ENCODE measurements at regions not wholly inside any gene's neighbourhood (a gene's known extent, or its start where the extent isn't known, plus 50 kb on each side); places are given as distances from the start of the nearest gene placed in this dataset.

- Histone ChIP-seq H3K4me3 (ENCODE audit: low read length) (no peak overlapping the region), H4K20me1 (ENCODE audit: insufficient read depth, low read depth, low read length) (no peaks in the 10 kb centered on the region), H3K27me3 (ENCODE audit: low read length) (0 out of 2 replicates have a peak, but pooled peaks cover 3% of the 10 kb centered on the region), H3K9me2 (replicated peaks; ENCODE audit: insufficient read depth, low read length) (no peaks in the 10 kb centered on the region; the same call in 1 of the 2 replicates), H3K79me2 (ENCODE audit: low read length) (no peaks in the 10 kb centered on the region), H3K9me3 (ENCODE audit: low read length) (no peaks in the 10 kb centered on the region), H3K27ac (ENCODE audit: low read length) (no peak overlapping the region), H2AFZ (ENCODE audit: low read length) (no peak overlapping the region), H3K36me3 (ENCODE audit: insufficient read depth, low read length) (no peaks in the 10 kb centered on the region), H3K9ac (ENCODE audit: low read length) (no peak overlapping the region), H3K4me2 (ENCODE audit: low read depth, low read length, poor library complexity, severe bottlenecking) (no peak overlapping the region), H3K4me1 (ENCODE audit: low read length) (no peaks in the 10 kb centered on the region)
- DNase-seq: no peak
These were observed 236.7 kb upstream of the HS3ST5 start for GRCh38 chr6:114579486-114579885.

- Histone ChIP-seq H3K4me2 (ENCODE audit: low read depth, low read length, poor library complexity, severe bottlenecking) (no peak overlapping the region), H3K36me3 (ENCODE audit: insufficient read depth, low read length) (no peaks in the 10 kb centered on the region), H3K79me2 (ENCODE audit: low read length) (no peaks in the 10 kb centered on the region), H2AFZ (ENCODE audit: low read length) (no peak overlapping the region), H3K9me2 (replicated peaks; ENCODE audit: insufficient read depth, low read length) (no peaks in the 10 kb centered on the region), H3K27ac (ENCODE audit: low read length) (no peak overlapping the region), H3K27me3 (ENCODE audit: low read length) (0 out of 2 replicates have a peak, but pooled peaks cover 3% of the 10 kb centered on the region), H3K9me3 (ENCODE audit: low read length) (no peaks in the 10 kb centered on the region), H3K4me3 (ENCODE audit: low read length) (no peak overlapping the region), H4K20me1 (ENCODE audit: insufficient read depth, low read depth, low read length) (no peaks in the 10 kb centered on the region), H3K4me1 (ENCODE audit: low read length) (no peaks in the 10 kb centered on the region), H3K9ac (ENCODE audit: low read length) (no peak overlapping the region)
- no peak for DNase-seq
These were observed 234.3 kb upstream of the HS3ST5 start for GRCh38 chr6:114577109-114577508.

- DNase-seq: no peak
- Histone ChIP-seq H3K27me3 (ENCODE audit: low read length) (0 out of 2 replicates have a peak, but pooled peaks cover 3% of the 10 kb centered on the region), H4K20me1 (ENCODE audit: insufficient read depth, low read depth, low read length) (no peaks in the 10 kb centered on the region), H3K4me2 (ENCODE audit: low read depth, low read length, poor library complexity, severe bottlenecking) (no peak overlapping the region), H3K27ac (ENCODE audit: low read length) (no peak overlapping the region), H2AFZ (ENCODE audit: low read length) (no peak overlapping the region), H3K9ac (ENCODE audit: low read length) (no peak overlapping the region), H3K4me3 (ENCODE audit: low read length) (no peak overlapping the region), H3K4me1 (ENCODE audit: low read length) (no peaks in the 10 kb centered on the region), H3K9me2 (replicated peaks; ENCODE audit: insufficient read depth, low read length) (no peaks in the 10 kb centered on the region), H3K79me2 (ENCODE audit: low read length) (no peaks in the 10 kb centered on the region), H3K36me3 (ENCODE audit: insufficient read depth, low read length) (no peaks in the 10 kb centered on the region), H3K9me3 (ENCODE audit: low read length) (no peaks in the 10 kb centered on the region)
These were observed 233.5 kb upstream of the HS3ST5 start for GRCh38 chr6:114576330-114576729.

- no peaks in the 10 kb centered on the region for H3K9me2 ChIP-seq (replicated peaks; ENCODE audit: insufficient read depth, low read length)
These were observed 226.8 kb upstream of the HS3ST5 start for GRCh38 chr6:114569669-114570068.

GRCh38 chr6:114564302-114564933, 221.6 kb upstream of the HS3ST5 start:
- no peaks in the 10 kb centered on the region for H3K79me2 ChIP-seq (ENCODE audit: low read length)
- H2AFZ ChIP-seq (ENCODE audit: low read length): no peak overlapping the region
- H3K4me3 ChIP-seq (ENCODE audit: low read length): no peak overlapping the region
- no peak for DNase-seq
- H3K9ac ChIP-seq (ENCODE audit: low read length): no peak overlapping the region
- H3K4me2 ChIP-seq (ENCODE audit: low read depth, low read length, poor library complexity, severe bottlenecking): no peak overlapping the region
- no peaks in the 10 kb centered on the region for H3K9me2 ChIP-seq (replicated peaks; ENCODE audit: insufficient read depth, low read length)
- no peaks in the 10 kb centered on the region for H4K20me1 ChIP-seq (ENCODE audit: insufficient read depth, low read depth, low read length)
- no peaks in the 10 kb centered on the region for H3K36me3 ChIP-seq (ENCODE audit: insufficient read depth, low read length)
- H3K4me1 ChIP-seq (ENCODE audit: low read length): no peaks in the 10 kb centered on the region
- no peaks in the 10 kb centered on the region for H3K9me3 ChIP-seq (ENCODE audit: low read length)
- no peaks in the 10 kb centered on the region for H3K27me3 ChIP-seq (ENCODE audit: low read length)
- no peak overlapping the region for H3K27ac ChIP-seq (ENCODE audit: low read length)

More at GRCh38 chr6:114569669-114570068, 226.8 kb upstream of the HS3ST5 start:
- Histone ChIP-seq H3K9me3 (ENCODE audit: low read length) (no peaks in the 10 kb centered on the region), H3K27me3 (ENCODE audit: low read length) (no peaks in the 10 kb centered on the region), H3K4me2 (ENCODE audit: low read depth, low read length, poor library complexity, severe bottlenecking) (no peak overlapping the region), H3K4me1 (ENCODE audit: low read length) (no peaks in the 10 kb centered on the region), H3K36me3 (ENCODE audit: insufficient read depth, low read length) (no peaks in the 10 kb centered on the region), H3K9ac (ENCODE audit: low read length) (no peak overlapping the region), H2AFZ (ENCODE audit: low read length) (no peak overlapping the region), H3K27ac (ENCODE audit: low read length) (no peak overlapping the region), H4K20me1 (ENCODE audit: insufficient read depth, low read depth, low read length) (no peaks in the 10 kb centered on the region), H3K4me3 (ENCODE audit: low read length) (no peak overlapping the region), H3K79me2 (ENCODE audit: low read length) (no peaks in the 10 kb centered on the region)
- no peak for DNase-seq

GRCh38 chr6:114559419-114559818, 216.6 kb upstream of the HS3ST5 start:
- Histone ChIP-seq H3K4me2 (ENCODE audit: low read depth, low read length, poor library complexity, severe bottlenecking) (no peak overlapping the region), H3K4me3 (ENCODE audit: low read length) (no peak overlapping the region), H3K4me1 (ENCODE audit: low read length) (no peaks in the 10 kb centered on the region)

GRCh38 chr6:114558153-114558552, 215.3 kb upstream of the HS3ST5 start:
- Histone ChIP-seq H3K79me2 (ENCODE audit: low read length) (no peaks in the 10 kb centered on the region), H3K36me3 (ENCODE audit: insufficient read depth, low read length) (no peaks in the 10 kb centered on the region), H3K27me3 (ENCODE audit: low read length) (no peaks in the 10 kb centered on the region), H3K4me2 (ENCODE audit: low read depth, low read length, poor library complexity, severe bottlenecking) (no peak overlapping the region), H4K20me1 (ENCODE audit: insufficient read depth, low read depth, low read length) (no peaks in the 10 kb centered on the region), H3K9me2 (replicated peaks; ENCODE audit: insufficient read depth, low read length) (no peaks in the 10 kb centered on the region), H3K27ac (ENCODE audit: low read length) (no peak overlapping the region), H2AFZ (ENCODE audit: low read length) (no peak overlapping the region), H3K4me3 (ENCODE audit: low read length) (no peak overlapping the region), H3K9me3 (ENCODE audit: low read length) (peaks cover 6% of the 10 kb centered on the region; the same call in 1 of the 2 replicates), H3K9ac (ENCODE audit: low read length) (no peak overlapping the region), H3K4me1 (ENCODE audit: low read length) (no peaks in the 10 kb centered on the region)
- no peak for DNase-seq

More at GRCh38 chr6:114559419-114559818, 216.6 kb upstream of the HS3ST5 start:
- no peaks in the 10 kb centered on the region for H3K27me3 ChIP-seq (ENCODE audit: low read length)
- H3K9me3 ChIP-seq (ENCODE audit: low read length): no peaks in the 10 kb centered on the region
- H3K9ac ChIP-seq (ENCODE audit: low read length): no peak overlapping the region
- no peaks in the 10 kb centered on the region for H3K79me2 ChIP-seq (ENCODE audit: low read length)
- H2AFZ ChIP-seq (ENCODE audit: low read length): no peak overlapping the region
- no peak for DNase-seq
- no peak overlapping the region for H3K27ac ChIP-seq (ENCODE audit: low read length)
- H4K20me1 ChIP-seq (ENCODE audit: insufficient read depth, low read depth, low read length): no peaks in the 10 kb centered on the region
- H3K36me3 ChIP-seq (ENCODE audit: insufficient read depth, low read length): no peaks in the 10 kb centered on the region
- no peaks in the 10 kb centered on the region for H3K9me2 ChIP-seq (replicated peaks; ENCODE audit: insufficient read depth, low read length)

GRCh38 chr6:114556846-114557488, 214.1 kb upstream of the HS3ST5 start:
- no peaks in the 10 kb centered on the region for H3K9me2 ChIP-seq (replicated peaks; ENCODE audit: insufficient read depth, low read length)
- no peaks in the 10 kb centered on the region for H3K79me2 ChIP-seq (ENCODE audit: low read length)
- H2AFZ ChIP-seq (ENCODE audit: low read length): no peak overlapping the region
- no peaks in the 10 kb centered on the region for H3K27me3 ChIP-seq (ENCODE audit: low read length)
- no peaks in the 10 kb centered on the region for H3K36me3 ChIP-seq (ENCODE audit: insufficient read depth, low read length)
- H3K4me1 ChIP-seq (ENCODE audit: low read length): no peaks in the 10 kb centered on the region
- H3K4me3 ChIP-seq (ENCODE audit: low read length): no peak overlapping the region
- no peak overlapping the region for H3K4me2 ChIP-seq (ENCODE audit: low read depth, low read length, poor library complexity, severe bottlenecking)
- H3K9ac ChIP-seq (ENCODE audit: low read length): no peak overlapping the region
- DNase-seq: no peak
- H3K9me3 ChIP-seq (ENCODE audit: low read length): peaks cover 6% of the 10 kb centered on the region; the same call in 1 of the 2 replicates
- no peaks in the 10 kb centered on the region for H4K20me1 ChIP-seq (ENCODE audit: insufficient read depth, low read depth, low read length)
- H3K27ac ChIP-seq (ENCODE audit: low read length): no peak overlapping the region

Measured in Karpas-422 (cell line).